ENCODE measurements at regions not wholly inside any gene's neighbourhood (a gene's known extent, or its start where the extent isn't known, plus 50 kb on each side); places are given as distances from the start of the nearest gene placed in this dataset.
"Not testable (repeated sequence)": the region's sequence is repeated elsewhere in the genome, so short reads cannot be mapped to it uniquely, and the experiment has no call there.

DNA sequence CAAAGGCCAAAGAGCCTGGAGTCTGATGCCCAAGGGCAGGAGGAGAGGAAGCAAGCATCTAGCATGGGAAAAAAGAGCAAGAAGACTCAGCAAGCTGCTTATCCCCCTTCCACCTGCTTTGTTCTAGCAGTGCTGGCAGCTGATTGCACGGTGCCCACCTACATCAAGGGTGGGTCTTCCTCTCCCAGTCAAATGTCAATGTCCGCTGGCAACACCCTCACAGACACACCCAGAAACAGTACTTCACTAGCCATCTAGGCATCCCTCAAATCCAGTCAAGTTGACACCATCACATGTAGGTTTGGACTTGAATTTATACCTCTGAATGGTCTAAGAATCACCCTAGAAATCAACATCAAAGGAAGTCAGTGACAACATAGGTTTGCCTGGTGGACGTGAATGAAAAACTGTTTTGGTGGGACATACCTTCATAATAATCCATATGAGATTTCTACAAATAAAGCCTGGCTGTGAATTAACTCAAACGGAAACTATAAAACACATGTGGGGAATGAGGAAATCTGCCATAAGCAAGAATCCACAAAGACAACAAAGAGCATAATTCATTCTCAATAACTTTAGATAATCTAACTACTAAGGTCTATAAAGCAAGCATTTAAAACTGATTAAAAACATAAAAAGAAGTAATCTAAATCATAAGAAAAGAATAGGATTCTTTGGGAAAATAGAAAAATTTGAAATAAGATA is 185.8 kb upstream of the JADE1 start:
- no peaks in the 10 kb centered on the region for H3K36me3 ChIP-seq
- no peak overlapping the region for H3K27ac ChIP-seq
- no peaks in the 10 kb centered on the region; the same call in 1 of the 2 replicates for H3K27me3 ChIP-seq (replicated peaks)
- H3K9me3 ChIP-seq (replicated peaks): no peaks in the 10 kb centered on the region
- H3K4me1 ChIP-seq (replicated peaks): no peaks in the 10 kb centered on the region
- no peak for DNase-seq (ENCODE audit: low read depth in 1 of 2, low spot score in 2 of 2)
- no peak overlapping the region for H3K4me3 ChIP-seq

DNA sequence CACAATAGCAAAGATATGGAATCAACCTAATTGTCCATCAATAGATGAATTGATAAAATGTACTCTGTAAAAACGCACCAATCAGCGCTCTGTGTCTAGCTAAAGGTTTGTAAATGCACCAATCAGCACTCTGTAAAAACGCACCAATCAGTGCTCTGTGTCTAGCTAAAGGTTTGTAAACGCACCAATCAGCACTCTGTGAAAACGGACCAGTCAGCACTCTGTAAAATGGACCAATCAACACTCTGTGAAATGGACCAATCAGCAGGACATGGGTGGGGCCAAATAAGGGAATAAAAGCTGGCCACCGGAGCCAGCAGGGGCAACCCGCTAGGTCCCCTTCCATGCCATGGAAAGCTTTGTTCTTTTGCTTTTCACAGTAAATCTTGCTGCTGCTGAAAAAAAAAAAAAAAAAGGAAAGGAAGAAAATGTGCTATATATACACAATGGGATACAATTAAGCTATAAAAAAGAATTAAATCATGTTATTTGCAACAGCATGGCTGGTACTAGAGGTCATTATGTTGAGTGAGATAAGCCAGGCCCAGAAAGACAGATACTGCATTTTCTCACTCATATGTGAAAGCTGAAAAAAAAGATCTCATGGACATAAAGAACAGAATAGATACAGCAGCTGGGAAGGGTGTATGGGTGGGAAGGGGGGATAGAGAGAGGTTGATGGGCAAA is 189.1 kb upstream of the JADE1 start:
- DNase-seq (ENCODE audit: low read depth in 1 of 2, low spot score in 2 of 2); H3K36me3 ChIP-seq; H3K4me1 ChIP-seq (replicated peaks); H3K9me3 ChIP-seq (replicated peaks); H3K4me3 ChIP-seq; H3K27me3 ChIP-seq (replicated peaks); H3K27ac ChIP-seq: not testable (repeated sequence)

DNA sequence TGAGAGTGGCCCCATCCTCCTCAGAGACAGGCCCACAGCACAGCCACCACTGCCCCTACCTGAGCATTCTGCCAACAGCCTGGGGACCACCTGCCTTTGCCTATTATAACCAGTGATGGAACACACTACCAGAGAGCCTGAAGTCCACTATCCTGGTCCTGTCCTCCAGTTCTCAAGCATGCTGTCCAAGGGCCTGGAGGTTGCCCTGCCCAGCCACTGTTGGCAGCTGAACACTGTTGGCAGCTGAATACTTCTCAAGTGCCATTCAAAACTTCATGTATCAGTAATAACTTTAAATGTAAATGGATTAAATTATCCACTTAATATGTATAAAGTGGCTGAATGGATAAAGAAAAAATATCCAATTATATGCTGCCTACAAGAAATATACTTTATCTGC is 194.3 kb upstream of the JADE1 start:
- Histone ChIP-seq H3K4me1 (replicated peaks) (no peaks in the 10 kb centered on the region), H3K9me3 (replicated peaks) (no peaks in the 10 kb centered on the region), H3K27ac (no peak overlapping the region), H3K27me3 (replicated peaks) (no peaks in the 10 kb centered on the region), H3K36me3 (no peaks in the 10 kb centered on the region), H3K4me3 (no peak overlapping the region)
- no peak for DNase-seq (ENCODE audit: low read depth in 1 of 2, low spot score in 2 of 2)

DNA sequence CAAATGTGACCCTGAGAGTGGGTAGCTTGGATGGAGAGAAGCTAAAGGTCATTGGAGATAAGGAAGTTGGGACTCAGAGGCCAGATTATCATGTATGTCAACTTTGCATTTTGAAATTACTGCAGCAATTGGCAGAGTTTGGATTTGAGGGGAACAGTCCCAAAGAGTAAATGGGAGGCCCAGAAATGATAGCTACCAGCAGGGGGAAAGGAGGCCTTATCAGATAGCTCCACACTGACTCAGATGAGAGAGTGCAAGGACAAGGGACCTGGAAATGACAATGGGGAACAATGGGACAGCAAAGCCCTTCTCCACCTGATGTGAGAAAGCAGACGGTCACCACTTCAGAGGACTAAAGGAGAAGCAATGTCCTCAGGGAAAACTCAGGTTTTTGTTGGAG is 201.5 kb upstream of the JADE1 start:
- no peak overlapping the region for H3K27ac ChIP-seq
- H3K27me3 ChIP-seq (replicated peaks): no peaks in the 10 kb centered on the region
- peaks cover 11% of the 10 kb centered on the region for H3K4me1 ChIP-seq (replicated peaks)
- H3K4me3 ChIP-seq: no peak overlapping the region
- no peak for DNase-seq (ENCODE audit: low read depth in 1 of 2, low spot score in 2 of 2)
- no peaks in the 10 kb centered on the region for H3K9me3 ChIP-seq (replicated peaks)
- H3K36me3 ChIP-seq: no peaks in the 10 kb centered on the region

DNA sequence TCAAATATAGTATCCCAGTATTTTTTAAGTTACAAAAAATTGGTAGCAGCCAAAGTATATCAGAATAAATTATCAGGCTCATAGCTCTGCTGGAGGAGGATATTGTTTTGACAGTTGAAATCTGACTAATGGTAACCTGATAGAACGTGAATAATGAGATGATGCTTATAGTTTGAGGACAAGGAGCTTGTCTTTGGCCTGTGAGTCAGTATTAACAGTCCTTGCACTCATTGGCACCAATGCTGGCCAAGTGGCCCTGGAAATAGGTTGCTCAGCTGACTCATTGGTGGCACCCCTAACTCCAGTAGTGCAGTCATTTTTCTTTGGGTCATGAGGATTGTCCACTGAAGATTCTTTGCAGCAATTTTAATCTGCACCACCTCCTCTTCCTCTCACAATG is 203.3 kb upstream of the JADE1 start:
- no peaks in the 10 kb centered on the region for H3K36me3 ChIP-seq
- DNase-seq (ENCODE audit: low read depth in 1 of 2, low spot score in 2 of 2): no peak
- no peaks in the 10 kb centered on the region for H3K9me3 ChIP-seq (replicated peaks)
- no peak overlapping the region for H3K27ac ChIP-seq
- no peaks in the 10 kb centered on the region for H3K27me3 ChIP-seq (replicated peaks)
- no peak overlapping the region for H3K4me3 ChIP-seq
- H3K4me1 ChIP-seq (replicated peaks): peaks cover 23% of the 10 kb centered on the region

DNA sequence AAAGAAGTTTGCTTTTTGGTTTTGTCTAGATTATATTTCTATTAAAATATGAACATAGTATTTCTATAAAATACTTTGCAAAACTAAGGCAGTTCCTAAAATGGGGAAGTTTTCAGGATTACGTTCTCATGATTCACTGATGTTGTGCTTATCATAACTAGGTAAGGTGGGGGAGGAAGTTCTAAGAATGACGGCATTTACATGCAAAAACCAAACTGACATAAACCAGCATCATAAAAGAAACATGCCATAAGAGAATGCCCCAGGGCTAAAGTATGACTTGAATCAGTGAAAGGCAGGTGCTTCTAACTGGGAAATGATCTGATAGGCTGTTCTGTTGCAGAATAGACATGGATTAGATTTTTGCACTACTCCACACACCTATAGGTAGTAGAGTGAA is 204.7 kb upstream of the JADE1 start:
- peaks cover 33% of the 10 kb centered on the region for H3K4me1 ChIP-seq (replicated peaks)
- no peaks in the 10 kb centered on the region for H3K27me3 ChIP-seq (replicated peaks)
- no peak overlapping the region for H3K4me3 ChIP-seq
- H3K9me3 ChIP-seq (replicated peaks): no peaks in the 10 kb centered on the region
- no peak overlapping the region for H3K27ac ChIP-seq
- H3K36me3 ChIP-seq: no peaks in the 10 kb centered on the region
- no peak for DNase-seq (ENCODE audit: low read depth in 1 of 2, low spot score in 2 of 2)

DNA sequence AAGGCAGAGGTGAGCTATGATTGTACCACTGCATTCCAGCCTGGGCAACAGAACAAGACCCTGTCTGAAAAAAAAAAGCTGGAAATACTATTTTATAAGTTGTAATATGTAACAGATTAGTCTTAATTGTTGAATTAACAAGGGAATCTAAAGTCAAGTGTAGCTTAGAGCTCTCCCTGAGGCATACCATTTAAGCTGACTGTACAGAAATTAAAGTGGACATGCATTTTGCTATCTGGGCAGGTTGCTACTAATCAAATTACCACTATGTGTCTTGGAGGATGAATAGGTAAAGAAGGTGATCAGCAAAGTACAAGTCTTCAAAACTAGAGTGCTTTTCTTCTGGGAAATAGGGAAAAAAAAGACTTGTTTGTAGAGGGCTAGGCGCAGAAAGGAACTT is 205.3 kb upstream of the JADE1 start:
- H3K36me3 ChIP-seq: no peaks in the 10 kb centered on the region
- no peak overlapping the region for H3K4me3 ChIP-seq
- H3K4me1 ChIP-seq (replicated peaks): peaks cover 36% of the 10 kb centered on the region
- no peaks in the 10 kb centered on the region for H3K9me3 ChIP-seq (replicated peaks)
- DNase-seq (ENCODE audit: low read depth in 1 of 2, low spot score in 2 of 2): no peak
- no peaks in the 10 kb centered on the region for H3K27me3 ChIP-seq (replicated peaks)
- H3K27ac ChIP-seq: no peak overlapping the region

DNA sequence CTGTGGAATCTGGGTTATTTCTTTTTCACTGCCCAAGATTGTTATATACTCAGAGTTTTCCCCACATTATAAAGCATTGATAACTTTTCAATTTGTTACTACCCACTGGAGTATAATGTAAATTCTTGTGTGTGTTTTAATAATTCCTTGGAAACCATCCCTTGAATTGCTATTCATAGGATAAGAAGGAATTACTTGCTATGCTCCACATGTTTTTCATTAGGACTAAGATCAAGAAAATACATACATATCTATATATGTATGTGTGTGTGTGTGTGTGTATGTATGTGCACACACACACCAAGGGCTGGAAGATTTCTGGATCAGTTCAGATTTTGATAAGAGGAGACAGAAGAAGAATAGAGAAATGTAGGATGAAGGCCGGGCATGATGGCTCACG is 206.4 kb upstream of the JADE1 start:
- no peaks in the 10 kb centered on the region for H3K27me3 ChIP-seq (replicated peaks)
- H3K36me3 ChIP-seq: no peaks in the 10 kb centered on the region
- H3K9me3 ChIP-seq (replicated peaks): no peaks in the 10 kb centered on the region
- DNase-seq (ENCODE audit: low read depth in 1 of 2, low spot score in 2 of 2): no peak
- peaks cover 40% of the 10 kb centered on the region for H3K4me1 ChIP-seq (replicated peaks)
- H3K4me3 ChIP-seq: no peak overlapping the region
- no peak overlapping the region for H3K27ac ChIP-seq

DNA sequence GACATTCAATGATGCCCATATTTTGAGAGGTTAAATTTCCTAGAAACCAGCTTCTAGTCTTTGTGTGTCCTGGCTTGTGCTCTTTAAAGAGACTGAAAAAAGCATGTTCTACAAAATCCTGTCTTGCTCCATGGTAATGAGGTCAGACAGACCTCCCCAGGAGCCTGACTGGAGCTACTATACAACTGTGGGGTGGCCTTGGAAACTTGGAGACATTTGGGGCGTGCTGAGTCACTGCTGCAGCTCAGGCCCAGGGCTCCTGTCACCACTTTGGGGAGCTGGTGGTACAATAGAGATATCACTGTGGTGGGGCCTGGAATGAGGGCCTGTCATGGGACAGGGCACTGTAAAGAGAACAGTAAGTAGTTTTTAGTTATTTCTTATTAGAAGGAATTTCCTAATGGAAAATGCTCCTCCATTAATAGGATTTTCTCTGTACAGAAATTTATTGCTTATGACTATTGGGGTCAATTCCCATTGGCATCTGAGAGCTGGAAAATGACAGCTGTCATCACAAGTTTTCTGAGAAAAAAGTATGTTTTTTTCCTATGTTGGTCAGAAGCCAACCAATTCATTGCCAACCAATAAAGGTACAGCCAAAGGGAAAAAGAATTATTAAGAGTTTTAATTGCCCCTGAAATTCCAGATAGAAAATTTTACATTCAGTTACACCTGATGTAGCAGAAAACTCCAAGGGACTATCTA is 207.4 kb upstream of the JADE1 start:
- DNase-seq (ENCODE audit: low read depth in 1 of 2, low spot score in 2 of 2): peak; percentile 59 to 71
- H3K4me3 ChIP-seq: no peak overlapping the region
- no peaks in the 10 kb centered on the region for H3K9me3 ChIP-seq (replicated peaks)
- H3K27me3 ChIP-seq (replicated peaks): no peaks in the 10 kb centered on the region
- no peaks in the 10 kb centered on the region for H3K36me3 ChIP-seq
- peak overlapping the region; percentile 80 for H3K27ac ChIP-seq
- peaks cover 42% of the 10 kb centered on the region for H3K4me1 ChIP-seq (replicated peaks)

DNA sequence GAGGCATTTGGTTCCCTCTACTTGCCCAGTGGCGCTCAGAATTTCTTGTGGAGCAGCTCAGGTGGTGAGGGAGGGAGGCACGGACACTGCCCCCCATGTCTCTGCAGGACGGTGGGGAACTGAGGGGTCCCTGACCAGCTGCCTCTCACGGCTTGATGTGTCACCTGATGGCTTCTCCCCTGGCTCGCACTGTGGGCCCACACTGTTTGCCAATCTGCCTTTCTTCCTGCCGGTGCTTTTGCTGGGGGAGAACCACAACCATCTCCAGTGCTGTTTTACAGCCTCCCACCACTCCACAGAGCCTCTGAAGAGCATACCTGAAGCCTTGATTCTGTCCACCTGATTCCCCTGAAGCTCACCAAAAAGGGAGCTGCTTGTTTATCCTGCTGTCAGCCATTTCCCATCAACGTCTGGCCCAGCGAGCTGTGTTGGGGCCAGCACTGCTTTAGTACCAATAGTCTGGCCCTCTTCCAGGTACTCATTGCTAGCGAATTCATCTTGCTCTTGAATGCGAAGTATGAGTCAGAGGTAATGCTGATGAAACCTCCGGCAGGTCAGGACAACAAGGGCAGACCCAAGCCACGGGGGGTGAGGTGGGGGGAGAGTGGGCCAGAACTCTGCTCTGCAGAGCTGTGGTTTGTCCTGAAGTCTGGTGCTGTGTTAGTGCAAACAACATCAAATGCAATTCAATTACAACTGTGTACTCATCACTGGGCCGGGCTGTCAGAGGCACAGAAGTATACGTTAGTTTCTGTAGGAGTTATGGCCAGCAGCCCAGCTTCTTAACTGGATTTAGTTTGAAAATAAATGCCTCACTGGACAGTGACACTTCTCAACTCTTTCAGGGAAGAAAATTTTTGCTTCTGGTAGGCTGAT is 208.3 kb upstream of the JADE1 start:
- Histone ChIP-seq H3K27me3 (replicated peaks) (no peaks in the 10 kb centered on the region), H3K4me3 (no peak overlapping the region), H3K9me3 (replicated peaks) (no peaks in the 10 kb centered on the region), H3K4me1 (replicated peaks) (peaks cover 45% of the 10 kb centered on the region), H3K36me3 (no peaks in the 10 kb centered on the region), H3K27ac (peak overlapping the region; percentile 80)
- DNase-seq (ENCODE audit: low read depth in 1 of 2, low spot score in 2 of 2): peak; percentile 85 to 94

DNA sequence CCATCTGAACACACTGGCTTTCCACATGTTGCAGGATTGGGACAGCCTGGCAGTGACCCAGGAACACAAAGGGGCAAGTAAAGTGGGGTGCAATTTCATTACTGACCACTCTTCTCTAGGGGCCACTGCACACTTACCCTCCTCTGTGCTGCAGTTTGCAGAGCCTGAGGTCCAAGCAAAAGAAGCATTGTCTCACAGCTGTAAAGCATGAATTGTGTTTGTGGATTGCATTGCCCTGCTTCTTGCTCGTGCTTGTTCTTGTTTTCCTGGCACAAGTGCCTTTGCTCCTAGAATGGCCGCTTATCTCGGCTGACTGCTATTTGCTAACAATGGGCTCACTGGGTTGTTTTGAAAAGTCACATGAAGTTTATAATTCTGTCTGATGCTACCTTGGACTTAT is 209.1 kb upstream of the JADE1 start:
- no peaks in the 10 kb centered on the region for H3K27me3 ChIP-seq (replicated peaks)
- H3K4me3 ChIP-seq: no peak overlapping the region
- no peaks in the 10 kb centered on the region for H3K9me3 ChIP-seq (replicated peaks)
- no peaks in the 10 kb centered on the region for H3K36me3 ChIP-seq
- peaks cover 44% of the 10 kb centered on the region for H3K4me1 ChIP-seq (replicated peaks)
- peak overlapping the region; percentile 80 for H3K27ac ChIP-seq
- peak in 1 of 2 experiments; percentile 19 for DNase-seq (ENCODE audit: low read depth in 1 of 2, low spot score in 2 of 2)

DNA sequence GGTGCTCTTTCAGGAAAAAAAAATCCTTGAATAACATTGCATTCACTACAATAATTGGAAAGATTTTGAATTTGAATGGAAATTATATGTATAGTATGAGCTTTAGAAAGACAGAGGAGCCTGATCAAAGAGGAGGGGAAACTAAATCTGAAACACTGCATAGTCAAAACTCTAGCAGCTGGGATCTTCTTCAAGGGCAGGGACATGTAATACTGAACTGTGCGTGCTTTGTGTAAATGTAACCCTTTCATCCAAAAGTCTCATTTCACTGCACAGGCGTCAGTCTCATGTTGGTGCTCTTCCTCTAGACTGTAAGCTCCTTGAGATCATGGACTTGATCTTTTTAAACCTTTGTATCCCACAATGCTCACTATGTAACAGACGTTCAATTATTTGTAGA is 212.0 kb upstream of the JADE1 start:
- Histone ChIP-seq H3K9me3 (replicated peaks) (0 out of 2 replicates have a peak, but pooled peaks cover 3% of the 10 kb centered on the region), H3K36me3 (no peaks in the 10 kb centered on the region), H3K4me1 (replicated peaks) (peaks cover 44% of the 10 kb centered on the region), H3K27me3 (replicated peaks) (no peaks in the 10 kb centered on the region), H3K27ac (no peak overlapping the region), H3K4me3 (no peak overlapping the region)
- no peak for DNase-seq (ENCODE audit: low read depth in 1 of 2, low spot score in 2 of 2)

DNA sequence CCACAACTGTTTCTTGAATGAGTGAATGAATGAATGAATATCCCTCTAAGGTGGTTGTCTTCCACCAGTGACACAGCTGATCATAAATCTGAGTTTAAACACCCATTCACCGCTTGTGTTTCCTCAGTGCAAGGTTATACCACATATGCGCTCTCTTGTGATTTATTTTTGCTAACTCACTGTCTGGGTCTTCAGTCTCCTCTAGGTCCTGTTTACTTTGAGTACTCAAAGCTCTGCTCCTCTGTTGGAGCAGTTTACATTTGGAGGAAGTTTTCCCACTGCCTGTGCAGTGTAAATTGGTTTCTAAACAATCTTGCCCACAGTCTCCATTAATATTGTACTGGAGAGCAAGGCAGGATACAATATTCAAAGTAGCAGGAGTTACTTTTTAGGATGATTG is 212.6 kb upstream of the JADE1 start:
- 0 out of 2 replicates have a peak, but pooled peaks cover 3% of the 10 kb centered on the region for H3K9me3 ChIP-seq (replicated peaks)
- H3K4me3 ChIP-seq: no peak overlapping the region
- H3K4me1 ChIP-seq (replicated peaks): peaks cover 38% of the 10 kb centered on the region
- H3K36me3 ChIP-seq: no peaks in the 10 kb centered on the region
- no peaks in the 10 kb centered on the region for H3K27me3 ChIP-seq (replicated peaks)
- no peak overlapping the region for H3K27ac ChIP-seq
- peak in 1 of 2 experiments; percentile 12 for DNase-seq (ENCODE audit: low read depth in 1 of 2, low spot score in 2 of 2)

Data from SJSA1 (cell line).